BJ (cell line): ENCODE measurements at regions not wholly inside any gene's neighbourhood (a gene's known extent, or its start where the extent isn't known, plus 50 kb on each side); places are given as distances from the start of the nearest gene placed in this dataset.

Experiments used
- CTCF ChIA-PET: fragments of 350-600 bp; formaldehyde crosslinking; extraction: SDS; loops from one replicate; lab custom pipeline; 2021; ENCODE audit warnings: antibody characterized with exemption, inconsistent platforms; lab: Yijun Ruan, JAX
- POLR2A ChIA-PET: fragments of 300-600 bp; sonication (Branson Sonifier 250); formaldehyde crosslinking; extraction: SDS; loops from one replicate; lab custom pipeline; 2021; ENCODE audit warnings: antibody characterized with exemption; lab: Charles Lee
- DNase-seq: peaks from one replicate; pipeline ENCODE4 v3.0.0-alpha.2; 2011; ENCODE audit warnings: low read depth
- H3K27me3 ChIP-seq: 2 replicates; pipeline ENCODE4 v1.6.0; 2011; ENCODE audit warnings: low read length; ENCODE audit not compliant: control insufficient read depth, insufficient read depth
- H3K36me3 ChIP-seq: 2 replicates; pipeline ENCODE4 v1.5.1; 2011; ENCODE audit warnings: low read length; ENCODE audit not compliant: control insufficient read depth, insufficient read depth
- H3K4me3 ChIP-seq: 2 replicates; pipeline ENCODE4 v1.5.1; 2011; ENCODE audit warnings: low read depth, mild to moderate bottlenecking, control low read depth, low read length
- CTCF ChIP-seq: IDR thresholded peaks from 2 replicates; pipeline ENCODE4 v1.5.1; 2011; ENCODE audit warnings: low read depth, mild to moderate bottlenecking, control low read depth, inconsistent platforms, low read length, moderate library complexity; ENCODE audit not compliant: insufficient read depth

DNA sequence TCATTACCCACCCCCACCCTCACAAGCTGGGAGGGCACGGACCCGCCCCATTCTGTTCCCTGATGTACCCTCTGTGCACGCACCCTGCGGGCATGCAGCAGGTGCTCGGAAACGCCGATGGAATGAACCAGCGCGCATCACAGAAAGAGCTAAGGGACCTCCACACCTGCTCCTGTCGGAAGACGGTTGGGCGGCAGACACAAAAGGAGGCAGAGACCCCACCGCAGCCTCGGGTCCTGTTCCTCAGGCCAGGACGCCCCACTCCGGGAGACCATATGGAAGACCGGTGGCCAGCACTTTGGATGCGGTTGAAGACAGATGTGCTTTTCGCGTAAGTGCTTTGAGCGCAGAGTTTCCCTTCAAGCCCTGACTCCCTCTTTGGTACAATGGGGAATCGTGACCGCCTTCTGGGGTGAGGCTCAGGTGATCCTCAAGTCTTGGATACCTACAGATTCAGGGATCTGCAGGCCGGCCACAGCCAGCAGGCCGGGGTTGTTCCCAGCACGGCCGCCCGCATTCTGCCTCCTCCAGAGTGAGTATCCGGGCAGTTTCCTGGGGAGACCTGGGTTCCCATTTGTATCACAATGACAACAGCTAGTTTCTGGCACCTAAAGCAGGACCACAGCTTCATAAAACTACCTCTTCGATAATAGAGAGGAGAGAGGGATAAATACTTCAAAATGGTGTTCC lies 123.1 kb downstream of the FOXL1 start:
- ChIA-PET CTCF (interaction anchor here (1.4 kb wide), 1 partner anchor 11 kb away, joined by 3 read pairs; no protein-coding TSS in a partner anchor), POLR2A (no interaction called here)
- Histone ChIP-seq H3K4me3 (no peak overlapping the region), H3K36me3 (no peaks in the 10 kb centered on the region), H3K27me3 (no peaks in the 10 kb centered on the region; the same call in 1 of the 2 replicates)
- no peak for TF ChIP-seq CTCF
- DNase-seq, result no peak

DNA sequence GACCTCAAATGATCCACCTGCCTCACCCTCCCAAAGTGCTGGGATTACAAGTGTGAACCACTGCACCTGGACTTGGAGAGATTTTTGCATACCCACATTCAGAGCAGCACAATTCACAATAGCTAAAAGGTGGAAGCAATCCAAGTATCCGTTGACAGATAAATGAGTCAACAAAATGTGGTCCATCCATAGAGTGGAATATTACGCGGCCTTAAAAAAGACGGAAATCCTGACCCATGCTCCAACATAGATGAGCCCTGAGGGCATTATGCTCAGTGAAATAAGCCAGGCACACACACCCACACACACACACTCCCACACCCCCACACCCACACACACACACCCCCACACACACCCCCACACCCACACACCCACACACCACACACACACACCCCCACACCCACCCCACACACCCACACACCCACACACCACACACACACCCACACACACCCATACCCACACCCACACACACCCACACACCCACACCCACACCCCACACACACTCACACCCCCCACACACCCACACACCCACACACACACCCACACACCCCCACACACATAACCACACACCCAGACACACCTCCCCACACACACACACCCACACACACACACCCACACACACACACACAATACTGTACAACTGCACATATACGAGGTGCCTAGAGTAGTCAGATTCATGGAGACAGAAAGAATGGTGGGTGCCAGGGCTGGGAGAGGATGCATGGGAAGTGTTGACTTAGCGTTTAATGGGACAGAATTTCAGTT lies 124.7 kb downstream of the FOXL1 start:
- Histone ChIP-seq H3K4me3 (no peak overlapping the region), H3K27me3 (no peaks in the 10 kb centered on the region; the same call in 1 of the 2 replicates), H3K36me3 (no peaks in the 10 kb centered on the region)
- no peak for TF ChIP-seq CTCF
- DNase-seq, result no peak
- ChIA-PET CTCF (interaction anchor here (0.7 to 1.4 kb wide), 2 partner anchors 9 to 20 kb away, joined by 3 read pairs; no protein-coding TSS in a partner anchor), POLR2A (no interaction called here)

DNA sequence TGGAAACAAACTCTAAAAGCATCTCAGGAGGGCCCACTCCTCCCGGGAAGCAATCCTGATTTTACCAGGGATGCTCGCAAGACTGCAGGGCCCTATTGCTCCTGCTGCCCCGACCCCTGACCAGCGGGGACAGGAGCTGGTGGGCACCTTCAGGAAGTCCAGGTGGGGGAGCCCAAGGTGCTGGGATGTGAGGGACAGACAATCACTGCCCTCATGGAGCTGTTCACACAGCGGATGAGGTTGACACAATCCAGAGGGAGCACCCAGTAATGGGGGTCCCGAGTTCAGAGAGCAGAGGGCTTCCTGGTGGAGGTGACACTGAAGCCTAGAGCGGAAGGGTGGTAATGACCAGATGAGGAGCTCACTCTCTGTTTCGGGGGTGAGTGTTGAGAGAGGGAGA lies 126.2 kb downstream of the FOXL1 start:
- Histone ChIP-seq H3K36me3 (no peaks in the 10 kb centered on the region), H3K4me3 (no peak overlapping the region), H3K27me3 (peaks cover 4% of the 10 kb centered on the region)
- ChIA-PET POLR2A (no interaction called here), CTCF (no interaction called here)
- DNase-seq, result no peak
- no peak for TF ChIP-seq CTCF

DNA sequence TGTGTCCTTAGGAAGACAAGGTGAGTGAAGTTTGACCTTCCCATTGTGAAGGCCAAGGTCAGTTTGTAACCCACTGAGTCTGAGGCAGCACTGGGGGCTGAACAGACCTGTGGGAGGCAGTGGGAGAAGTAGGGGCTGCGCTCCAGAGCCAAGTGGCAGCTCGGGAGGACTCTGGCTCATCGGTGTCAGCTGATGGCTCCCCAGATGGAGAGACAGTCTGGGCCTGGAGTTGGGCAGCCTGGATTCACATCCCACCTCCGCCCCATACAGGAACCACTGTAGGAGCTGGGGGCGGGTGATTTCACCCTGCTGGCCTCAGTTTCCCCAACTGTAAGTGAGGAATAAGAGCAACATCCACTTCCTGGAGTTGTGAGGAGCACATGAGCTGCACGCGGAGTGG lies 128.4 kb downstream of the FOXL1 start:
- no peak for DNase-seq
- Histone ChIP-seq H3K27me3 (peaks cover 12% of the 10 kb centered on the region), H3K4me3 (no peak overlapping the region), H3K36me3 (no peaks in the 10 kb centered on the region)
- POLR2A ChIA-PET, result no interaction called here
- no peak for TF ChIP-seq CTCF
- CTCF ChIA-PET, result no interaction called here

DNA sequence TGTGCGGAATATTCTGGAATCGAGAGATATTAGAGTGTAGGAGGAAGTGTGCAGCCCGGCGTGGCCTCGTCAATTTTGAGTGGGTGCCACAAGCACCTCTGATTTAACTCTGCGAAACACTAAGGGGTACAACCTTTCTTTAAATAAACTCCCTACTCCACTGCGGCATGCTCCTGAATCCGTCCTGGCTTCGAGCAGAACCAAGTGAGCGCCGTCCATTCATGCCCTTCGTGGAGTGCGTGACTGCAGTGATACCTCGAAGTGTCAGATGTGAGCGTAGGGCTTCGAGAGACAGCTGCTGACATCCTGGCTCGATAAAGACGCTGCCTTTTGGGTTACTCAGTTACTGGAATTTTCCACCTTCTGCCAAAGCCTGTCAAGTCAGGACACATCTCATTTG lies 128.8 kb downstream of the FOXL1 start:
- peaks cover 12% of the 10 kb centered on the region for H3K27me3 ChIP-seq
- ChIA-PET CTCF (no interaction called here), POLR2A (no interaction called here)

More for the DNA sequence above, 128.8 kb downstream of the FOXL1 start:
- Histone ChIP-seq H3K36me3 (no peaks in the 10 kb centered on the region), H3K4me3 (no peak overlapping the region)
- TF ChIP-seq CTCF, result no peak
- DNase-seq, result no peak
